ENCODE measurements at regions not wholly inside any gene's neighbourhood (a gene's known extent, or its start where the extent isn't known, plus 50 kb on each side); places are given as distances from the start of the nearest gene placed in this dataset.

- Histone ChIP-seq H3K27me3 (replicated peaks in 1 of 4; ENCODE audit: control insufficient read depth in 3 of 4, extremely low read depth in 1 of 4, insufficient read depth in 3 of 4, low read length in 3 of 4) (no peaks in the 10 kb centered on the region; a peak in 1 of 7 replicates), H3K23me2 (ENCODE audit: low read depth, low read length) (peaks cover 5% of the 10 kb centered on the region; the same call in 1 of the 2 replicates), H3K14ac (ENCODE audit: insufficient read length) (no peak overlapping the region), H3K18ac (ENCODE audit: extremely low read depth, low read length) (no peak overlapping the region), H3K4me3 (ENCODE audit: extremely low read depth in 1 of 4, insufficient read depth in 2 of 4, low read depth in 3 of 4, low read length in 4 of 4) (no peak overlapping the region), H3K4ac (replicated peaks; ENCODE audit: insufficient read length, low read depth, low read length) (no peak overlapping the region), H2BK120ac (replicated peaks; ENCODE audit: low read depth, low read length) (no peak overlapping the region), H4K20me1 (replicated peaks in 1 of 2; ENCODE audit: control insufficient read depth in 1 of 2, insufficient read depth in 2 of 2, low read length in 2 of 2) (peaks cover 0 to 5% of the 10 kb centered on the region in 2 experiments), H3K79me2 (ENCODE audit: control insufficient read depth in 1 of 2, insufficient read depth in 2 of 2, low read length in 2 of 2) (no peaks in the 10 kb centered on the region), H2BK12ac (ENCODE audit: low read depth, low read length) (no peak overlapping the region), H2BK20ac (ENCODE audit: low read length) (no peak overlapping the region), H3K36me3 (ENCODE audit: control insufficient read depth in 2 of 4, insufficient read depth in 4 of 4, low read length in 3 of 4) (no peaks in the 10 kb centered on the region), H2AFZ (ENCODE audit: low read length) (no peak overlapping the region), H4K5ac (ENCODE audit: insufficient read length, low read depth, low read length) (no peak overlapping the region), H2BK15ac (ENCODE audit: low read length) (no peak overlapping the region), H4K91ac (replicated peaks; ENCODE audit: insufficient read length, low read length) (no peak overlapping the region), H2BK5ac (ENCODE audit: low read depth, low read length) (no peak overlapping the region), H3K23ac (ENCODE audit: insufficient read length) (no peak overlapping the region), H4K8ac (ENCODE audit: extremely low read depth, insufficient read depth, low read length) (no peak overlapping the region), H3K56ac (replicated peaks; ENCODE audit: insufficient read length, low read depth, low read length) (no peak overlapping the region), H3K9ac (replicated peaks in 1 of 4; ENCODE audit: extremely low read depth in 1 of 4, low read depth in 3 of 4, low read length in 3 of 4) (no peak overlapping the region), H3K4me2 (ENCODE audit: insufficient read depth in 1 of 2, low read depth in 2 of 2, low read length in 2 of 2) (no peak overlapping the region), H3K27ac (ENCODE audit: low read depth, low read length) (no peak overlapping the region), H2AK5ac (ENCODE audit: low read depth, low read length) (no peak overlapping the region), H3K4me1 (replicated peaks in 1 of 4; ENCODE audit: control insufficient read depth in 3 of 4, insufficient read depth in 4 of 4, low read length in 3 of 4) (no peaks in the 10 kb centered on the region), H3K9me3 (ENCODE audit: insufficient read depth in 2 of 2, low read depth in 1 of 2, low read length in 1 of 2) (peaks cover 7 to 12% of the 10 kb centered on the region in 2 experiments; a peak in 2 of 4 replicates), H3K79me1 (ENCODE audit: low read depth, low read length) (no peaks in the 10 kb centered on the region)
- 89% methylated on average over 2 of the region's 2 CpGs; no CpG with 5 or more reads in 1 of the 2 experiments for WGBS, 2 experiments (ENCODE audit: extremely low coverage in 1 of 2, insufficient coverage in 1 of 2, insufficient read length in 1 of 2, insufficient replicate concordance in 2 of 2, low coverage in 1 of 2, low lambda C conversion rate in 2 of 2, missing lambda C conversion rate in 1 of 2)
- TF ChIP-seq JUN (IDR thresholded peaks at IDR 0.05; ENCODE audit: low read depth, low read length) = no peak
- no peak for TF ChIP-seq MAFK (IDR thresholded peaks at IDR 0.05; ENCODE audit: low read depth, low read length)
- no peak for TF ChIP-seq RNF2 (IDR thresholded peaks at IDR 0.05; ENCODE audit: borderline replicate concordance, low read depth, low read length, missing control alignments, poor library complexity, severe bottlenecking)
- TF ChIP-seq NANOG (IDR thresholded peaks at IDR 0.05; ENCODE audit: insufficient read depth, low read depth, low read length, poor library complexity, severe bottlenecking) = no peak
- no peak for TF ChIP-seq ASH2L (IDR thresholded peaks at IDR 0.05; ENCODE audit: low read length)
- TF ChIP-seq POLR2A (IDR thresholded peaks at IDR 0.05; ENCODE audit: control extremely low read depth in 1 of 2, low read depth in 2 of 2, low read length in 2 of 2) = no peak
- TF ChIP-seq SIN3A (conservative IDR thresholded peaks at IDR 0.05 in 1 of 2, IDR thresholded peaks at IDR 0.05 in 1 of 2; ENCODE audit: low read depth in 1 of 2, low read length in 2 of 2) = no peak
- TF ChIP-seq RFX5 (IDR thresholded peaks at IDR 0.05; ENCODE audit: borderline replicate concordance, low read depth, low read length) = no peak
- TF ChIP-seq CHD1 (IDR thresholded peaks at IDR 0.05; ENCODE audit: low read depth, low read length) = no peak
- no peak for TF ChIP-seq SIX5 (IDR thresholded peaks at IDR 0.05; ENCODE audit: low read depth, low read length)
- TF ChIP-seq TAF7 (optimal IDR thresholded peaks at IDR 0.05; ENCODE audit: borderline replicate concordance, low read depth, low read length) = no peak
- TF ChIP-seq FOSL1 (IDR thresholded peaks at IDR 0.05; ENCODE audit: insufficient read depth, low read depth, low read length) = no peak
- TF ChIP-seq TBP (IDR thresholded peaks at IDR 0.05; ENCODE audit: low read depth, low read length) = no peak
- no peak for TF ChIP-seq POLR2AphosphoS5 (IDR thresholded peaks at IDR 0.05; ENCODE audit: low read depth, low read length)
- TF ChIP-seq EP300 (IDR thresholded peaks at IDR 0.05; ENCODE audit: borderline replicate concordance in 1 of 2, low read depth in 2 of 2, low read length in 2 of 2) = no peak
- ChIA-PET CTCF (ENCODE audit: partially characterized antibody) (interaction anchor here (1.5 kb wide), 1 partner anchor 10 kb away, joined by 4 read pairs; no protein-coding TSS in a partner anchor), POLR2A (ENCODE audit: partially characterized antibody) (no interaction called here)
- no peak for FAIRE-seq
- DNase-seq (ENCODE audit: low read depth in 1 of 2, low spot score in 2 of 2) = no peak
Observed at GRCh38 chr20:60652046-60652445, 600.0 kb upstream of the CDH4 start.

Data from H1 (cell line).